HG02870 (cell line): ENCODE measurements at regions not wholly inside any gene's neighbourhood (a gene's known extent, or its start where the extent isn't known, plus 50 kb on each side); places are given as distances from the start of the nearest gene placed in this dataset.

Source experiments
- ATAC-seq: cut with Tn5 transposase; IDR thresholded peaks from one replicate; pipeline ENCODE4 v1.9.1; 2021; ENCODE audit warnings: mild to moderate bottlenecking, moderate library complexity; ENCODE audit not compliant: unreplicated experiment

GRCh38 chr9:89744730-89745129, 139.9 kb downstream of the GADD45G start:
- ATAC-seq = no peak

DNA sequence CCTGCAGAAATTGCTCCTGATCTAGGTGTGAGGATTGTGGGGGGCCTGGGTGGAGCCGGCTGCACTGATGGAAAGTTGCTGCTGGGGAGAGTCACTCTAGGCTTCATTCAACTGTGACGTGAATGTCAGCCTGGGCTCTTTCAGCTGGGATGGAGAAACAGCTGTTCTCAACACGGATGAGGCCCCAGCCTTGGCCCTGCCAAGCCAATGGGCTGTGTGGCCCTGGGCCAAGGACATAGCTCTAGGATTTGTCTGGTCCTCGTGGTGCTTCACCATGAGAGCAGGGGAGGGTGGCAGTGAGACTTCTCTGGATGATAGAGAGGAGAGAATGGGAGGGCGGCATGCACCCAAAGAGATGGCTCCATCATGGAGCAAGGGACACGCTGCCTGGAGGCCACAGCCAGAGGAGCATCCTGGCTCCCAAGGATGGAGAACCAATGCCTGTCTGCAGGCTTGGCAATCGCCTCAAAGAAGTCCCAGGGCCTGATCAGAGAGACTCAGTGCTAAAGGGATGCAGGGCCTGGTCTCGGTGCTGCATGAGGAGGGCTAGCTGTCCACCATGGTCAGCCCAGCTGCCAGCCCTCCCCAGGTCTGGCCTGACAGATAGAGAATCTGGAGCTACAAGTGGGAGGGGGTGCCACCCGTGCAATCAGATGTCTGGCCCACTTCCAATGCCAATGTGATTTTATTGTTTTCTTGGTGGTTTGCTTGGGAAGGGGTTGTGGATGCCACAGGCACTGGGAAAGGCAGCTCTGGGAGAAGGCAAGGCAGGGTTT, 141.0 kb downstream of the GADD45G start:
- ATAC-seq = no peak

DNA sequence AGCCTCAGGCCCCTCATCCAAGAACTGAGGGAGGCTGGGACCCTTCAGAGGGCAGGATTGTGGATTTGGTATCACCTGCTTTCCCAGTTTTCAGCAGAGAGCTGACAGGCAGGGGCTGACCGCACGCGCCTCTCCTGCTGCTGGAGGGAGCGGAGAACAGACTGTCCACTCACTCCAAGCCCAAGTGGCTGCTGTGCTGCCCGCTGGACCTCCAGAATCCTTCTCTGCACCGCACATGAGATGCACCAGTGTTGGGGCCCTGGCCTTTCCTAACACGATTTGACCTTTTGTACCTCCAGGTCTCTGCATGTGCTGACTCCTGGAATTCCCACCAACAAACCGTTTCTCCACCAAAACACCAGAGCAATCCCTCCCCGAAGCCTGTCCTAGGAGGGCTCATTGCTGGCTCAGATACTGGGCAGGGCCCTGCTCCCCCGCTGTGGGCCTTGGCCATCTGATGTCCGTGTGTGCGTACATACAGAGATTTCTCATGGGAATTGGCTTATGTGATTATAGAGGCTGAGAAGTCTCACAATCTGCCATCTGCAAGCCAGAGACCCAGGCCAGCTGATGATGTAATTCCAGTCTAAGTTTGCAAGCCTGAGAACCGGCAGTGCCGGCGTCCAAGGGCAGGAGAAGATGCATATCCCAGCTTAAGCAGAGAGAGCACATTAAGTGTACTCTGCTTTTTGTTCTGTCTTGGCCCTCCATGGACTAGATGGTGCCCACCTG, 141.7 kb downstream of the GADD45G start:
- no peak for ATAC-seq

GRCh38 chr9:89747596-89747995, 142.8 kb downstream of the GADD45G start:
- ATAC-seq = no peak

DNA sequence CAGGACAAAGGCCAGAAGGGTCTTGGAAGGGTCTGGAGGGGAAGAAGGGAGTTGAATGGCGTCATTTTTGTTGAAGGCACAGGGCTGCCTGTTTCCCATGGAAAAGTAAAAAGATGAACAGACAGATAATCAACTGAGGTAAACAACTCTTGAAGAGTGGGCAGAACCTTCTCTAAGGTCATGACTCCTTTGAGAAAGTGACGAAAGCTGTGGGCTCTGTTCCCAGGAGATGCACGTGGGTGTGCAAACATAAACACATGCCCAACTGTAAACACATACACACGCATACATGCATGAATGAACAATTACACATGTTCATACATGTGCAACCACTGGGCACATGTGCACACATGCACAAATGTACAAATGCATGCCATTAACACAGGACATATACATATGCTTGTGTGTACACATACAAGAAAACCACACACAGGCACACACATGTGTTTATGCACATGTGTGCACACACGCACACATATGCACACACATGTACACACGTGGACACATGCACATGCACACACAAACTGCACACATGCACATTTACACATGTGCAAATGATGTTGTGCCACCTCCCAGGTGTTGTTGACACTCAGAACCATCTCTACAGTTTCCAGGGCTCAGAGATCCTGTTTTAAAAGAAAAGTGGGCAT, 143.3 kb downstream of the GADD45G start:
- ATAC-seq = no peak

- ATAC-seq = no peak
These were observed 144.2 kb downstream of the GADD45G start for GRCh38 chr9:89748831-89749499.

- no peak for ATAC-seq
These were observed 144.8 kb downstream of the GADD45G start for GRCh38 chr9:89749500-89750116.

DNA sequence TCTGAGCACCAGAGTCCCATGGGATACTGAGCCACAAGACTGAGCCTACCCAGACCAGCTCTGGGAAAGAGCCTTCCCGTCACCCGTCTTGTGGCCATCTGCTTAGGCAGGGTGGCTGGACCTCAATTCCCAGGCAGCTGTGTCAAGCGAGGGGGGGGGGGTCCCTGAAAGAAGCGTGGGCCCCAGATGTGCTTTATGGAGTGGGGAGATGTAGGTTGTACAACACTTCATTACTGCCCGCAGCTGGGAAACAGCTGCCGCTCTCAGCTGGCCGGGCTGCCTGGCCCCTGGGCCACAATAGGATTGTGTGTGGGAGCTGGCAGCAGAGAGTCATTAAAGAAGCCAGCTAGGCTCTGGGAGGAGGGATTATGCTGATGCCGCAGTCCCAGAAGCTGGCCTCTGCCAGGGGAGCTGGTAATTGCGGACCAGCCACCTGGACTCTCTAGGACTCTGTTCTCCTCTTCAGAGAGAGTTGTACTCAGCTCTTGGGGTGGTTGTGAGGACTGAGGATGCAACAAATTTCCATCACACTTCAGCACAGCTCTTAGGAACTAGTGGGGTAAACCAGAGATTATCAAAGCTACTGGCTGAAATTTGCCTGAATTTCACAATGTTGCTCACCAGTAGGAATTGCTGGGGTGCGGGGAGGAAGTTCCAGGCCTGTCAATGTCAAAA, 145.4 kb downstream of the GADD45G start:
- no peak for ATAC-seq

DNA sequence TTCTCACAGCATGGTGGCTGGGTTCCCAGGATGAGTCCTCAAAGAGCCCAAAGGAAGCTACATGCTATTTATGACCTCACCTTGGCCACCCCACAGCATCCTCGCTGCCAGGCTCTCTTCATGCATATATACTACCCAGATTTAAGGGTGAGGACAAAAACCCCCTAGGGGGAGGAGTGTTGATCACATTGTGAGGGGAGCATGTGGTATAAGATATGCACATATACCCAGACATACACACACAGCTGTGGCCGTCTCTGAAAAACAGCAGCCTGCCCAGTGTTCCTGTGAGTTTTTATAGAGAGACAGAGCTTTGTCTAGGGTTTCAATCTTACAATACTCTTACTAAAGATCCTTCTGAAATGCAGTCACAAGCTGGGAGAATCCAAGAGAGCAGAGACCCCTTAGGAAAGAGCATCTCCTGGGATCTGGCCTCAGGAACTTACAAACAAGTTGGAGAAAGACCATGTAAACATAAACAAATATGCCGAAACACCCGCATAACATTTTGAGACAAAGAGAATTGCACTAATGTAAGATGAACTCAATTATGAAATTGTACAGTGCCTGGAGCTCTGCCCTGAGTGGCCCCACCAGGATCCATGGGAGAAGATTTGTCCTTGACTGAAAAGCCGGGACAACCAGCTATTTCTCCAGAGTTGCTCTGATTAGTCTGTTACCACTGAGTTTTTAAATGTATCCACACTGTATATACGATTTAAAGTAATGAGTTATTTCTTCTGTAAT, 146.4 kb downstream of the GADD45G start:
- ATAC-seq = no peak

- no peak for ATAC-seq
These were observed 147.3 kb downstream of the GADD45G start for GRCh38 chr9:89752154-89752553.

GRCh38 chr9:89753472-89754055, 148.8 kb downstream of the GADD45G start:
- ATAC-seq = no peak

- no peak for ATAC-seq
These were observed 149.4 kb downstream of the GADD45G start for GRCh38 chr9:89754193-89754592.

- ATAC-seq = no peak
These were observed 151.0 kb downstream of the GADD45G start for GRCh38 chr9:89755821-89756220.

- no peak for ATAC-seq
These were observed 152.2 kb downstream of the GADD45G start for GRCh38 chr9:89756891-89757537.

- no peak for ATAC-seq
These were observed 153.1 kb downstream of the GADD45G start for GRCh38 chr9:89757776-89758528.

- no peak for ATAC-seq
These were observed 154.8 kb downstream of the GADD45G start for GRCh38 chr9:89759572-89759971.

- no peak for ATAC-seq
These were observed 155.3 kb downstream of the GADD45G start for GRCh38 chr9:89760123-89760522.

GRCh38 chr9:89764217-89764616, 159.4 kb downstream of the GADD45G start:
- no peak for ATAC-seq
